WTC11 (cell line): ENCODE measurements at regions not wholly inside any gene's neighbourhood (a gene's known extent, or its start where the extent isn't known, plus 50 kb on each side); places are given as distances from the start of the nearest gene placed in this dataset.
A peak's percentile ranks its signal among the peaks of the same experiment; 100 is the strongest.

ENCODE experiments used
- ATF1 ChIP-seq: sonication (generic); formaldehyde crosslinking; IDR thresholded peaks from 2 replicates; pipeline ENCODE4 v1.8.1; 2023; ENCODE audit warnings: mild to moderate bottlenecking, moderate library complexity, missing genetic modification reagents
- CTCF ChIP-seq: fragments of 200-600 bp; IDR thresholded peaks from 2 replicates; pipeline ENCODE4 v1.8.0; 2022; ENCODE audit warnings: antibody characterized with exemption
- IRF2 ChIP-seq: sonication (generic); formaldehyde crosslinking; IDR thresholded peaks from 2 replicates; pipeline ENCODE4 v1.8.0; 2022; ENCODE audit warnings: low read depth, missing genetic modification reagents, borderline replicate concordance
- NFYB ChIP-seq: sonication (generic); formaldehyde crosslinking; conservative IDR thresholded peaks from 2 replicates; pipeline ENCODE4 v1.8.0; 2022; ENCODE audit warnings: low read depth, missing genetic modification reagents
- PRDM15 ChIP-seq: sonication (generic); formaldehyde crosslinking; IDR thresholded peaks from 2 replicates; pipeline ENCODE4 v1.8.0; 2022; ENCODE audit warnings: missing genetic modification reagents
- TEAD1 ChIP-seq: sonication (generic); formaldehyde crosslinking; IDR thresholded peaks from 2 replicates; pipeline ENCODE4 v1.8.0; 2022; ENCODE audit warnings: mild to moderate bottlenecking, missing genetic modification reagents
- TEAD4 ChIP-seq: sonication (generic); formaldehyde crosslinking; IDR thresholded peaks from 2 replicates; pipeline ENCODE4 v1.8.0; 2022; ENCODE audit warnings: mild to moderate bottlenecking, missing genetic modification reagents
- ZNF263 ChIP-seq: sonication (generic); formaldehyde crosslinking; IDR thresholded peaks from 2 replicates; pipeline ENCODE4 v1.8.1; 2022; ENCODE audit warnings: low read depth, mild to moderate bottlenecking, moderate library complexity, missing genetic modification reagents
- TF ChIP-seq, protein P1 (sequence below): sonication (generic); formaldehyde crosslinking; IDR thresholded peaks from 2 replicates; pipeline ENCODE4 v1.8.1; 2023; ENCODE audit warnings: mild to moderate bottlenecking, moderate library complexity, missing genetic modification reagents
- TF ChIP-seq, protein P2 (sequence below): sonication (generic); formaldehyde crosslinking; IDR thresholded peaks from 2 replicates; pipeline ENCODE4 v1.8.1; 2022; ENCODE audit warnings: low read depth, missing genetic modification reagents, borderline replicate concordance

DNA sequence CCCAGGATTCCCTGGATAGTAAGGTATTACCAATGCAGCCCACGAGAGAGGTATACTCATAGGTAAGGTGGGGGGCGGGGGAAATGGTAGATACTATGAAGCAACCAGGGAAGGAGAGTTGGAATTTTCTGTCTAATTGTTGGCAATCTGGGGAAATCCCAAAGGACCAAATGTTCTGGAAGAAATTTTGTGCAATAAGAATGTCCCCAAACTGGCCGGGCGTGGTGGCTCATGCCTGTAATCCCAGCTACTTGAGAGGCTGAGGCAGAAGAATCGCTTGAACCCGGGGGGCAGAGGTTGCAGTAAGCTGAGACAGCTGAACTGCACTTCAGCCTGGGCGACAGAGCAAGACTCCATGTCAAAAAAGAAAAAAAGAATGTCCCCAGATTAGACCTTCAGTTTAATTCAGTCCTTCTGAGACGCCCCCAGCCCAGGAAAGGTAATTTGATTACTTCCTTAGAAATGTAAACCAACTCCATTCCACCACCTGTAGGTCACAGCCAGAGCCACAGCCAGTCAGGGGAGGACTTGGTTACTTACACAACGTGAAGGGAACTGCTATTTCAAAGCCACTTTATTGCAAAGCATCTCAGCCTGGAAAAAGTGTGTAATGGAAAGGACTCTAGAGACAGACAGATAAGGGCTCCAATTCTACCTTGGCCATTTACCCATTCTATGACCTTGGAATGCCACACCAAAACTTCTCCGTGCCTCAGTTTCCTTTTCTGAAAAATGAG, 50.0 kb upstream of the KLF4 start:
- TF ChIP-seq ATF1 (CRISPR knock-in tag) (no peak), ZNF263 (CRISPR knock-in tag) (no peak), TEAD4 (CRISPR knock-in tag) (no peak), CTCF (0 out of 2 replicates have a peak, but pooled peaks have one; percentile 20), NFYB (CRISPR knock-in tag) (no peak), PRDM15 (CRISPR knock-in tag) (no peak), IRF2 (no peak), TEAD1 (CRISPR knock-in tag) (no peak)
- TF ChIP-seq, protein P1, sequence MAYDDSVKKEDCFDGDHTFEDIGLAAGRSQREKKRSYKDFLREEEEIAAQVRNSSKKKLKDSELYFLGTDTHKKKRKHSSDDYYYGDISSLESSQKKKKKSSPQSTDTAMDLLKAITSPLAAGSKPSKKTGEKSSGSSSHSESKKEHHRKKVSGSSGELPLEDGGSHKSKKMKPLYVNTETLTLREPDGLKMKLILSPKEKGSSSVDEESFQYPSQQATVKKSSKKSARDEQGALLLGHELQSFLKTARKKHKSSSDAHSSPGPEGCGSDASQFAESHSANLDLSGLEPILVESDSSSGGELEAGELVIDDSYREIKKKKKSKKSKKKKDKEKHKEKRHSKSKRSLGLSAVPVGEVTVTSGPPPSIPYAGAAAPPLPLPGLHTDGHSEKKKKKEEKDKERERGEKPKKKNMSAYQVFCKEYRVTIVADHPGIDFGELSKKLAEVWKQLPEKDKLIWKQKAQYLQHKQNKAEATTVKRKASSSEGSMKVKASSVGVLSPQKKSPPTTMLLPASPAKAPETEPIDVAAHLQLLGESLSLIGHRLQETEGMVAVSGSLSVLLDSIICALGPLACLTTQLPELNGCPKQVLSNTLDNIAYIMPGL (CRISPR knock-in tag), result no peak
- TF ChIP-seq, protein P2, sequence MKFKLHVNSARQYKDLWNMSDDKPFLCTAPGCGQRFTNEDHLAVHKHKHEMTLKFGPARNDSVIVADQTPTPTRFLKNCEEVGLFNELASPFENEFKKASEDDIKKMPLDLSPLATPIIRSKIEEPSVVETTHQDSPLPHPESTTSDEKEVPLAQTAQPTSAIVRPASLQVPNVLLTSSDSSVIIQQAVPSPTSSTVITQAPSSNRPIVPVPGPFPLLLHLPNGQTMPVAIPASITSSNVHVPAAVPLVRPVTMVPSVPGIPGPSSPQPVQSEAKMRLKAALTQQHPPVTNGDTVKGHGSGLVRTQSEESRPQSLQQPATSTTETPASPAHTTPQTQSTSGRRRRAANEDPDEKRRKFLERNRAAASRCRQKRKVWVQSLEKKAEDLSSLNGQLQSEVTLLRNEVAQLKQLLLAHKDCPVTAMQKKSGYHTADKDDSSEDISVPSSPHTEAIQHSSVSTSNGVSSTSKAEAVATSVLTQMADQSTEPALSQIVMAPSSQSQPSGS (CRISPR knock-in tag), result no peak
